H1 (cell line): ENCODE measurements at regions not wholly inside any gene's neighbourhood (a gene's known extent, or its start where the extent isn't known, plus 50 kb on each side); places are given as distances from the start of the nearest gene placed in this dataset.

Experiments
- KDM4A ChIP-seq: IDR thresholded peaks from one replicate; pipeline ENCODE4 v1.7.1; 2012; ENCODE audit warnings: low read depth, mild to moderate bottlenecking, moderate library complexity, low read length, inconsistent platforms; ENCODE audit not compliant: severe bottlenecking
- KDM5A ChIP-seq: fragments of 200-600 bp; IDR thresholded peaks from 2 replicates; pipeline ENCODE4 v1.7.1; 2012; ENCODE audit warnings: mild to moderate bottlenecking, low read length, inconsistent platforms, mixed read lengths
- NANOG ChIP-seq: IDR thresholded peaks from 2 replicates; pipeline ENCODE4 v1.6.1; 2011; ENCODE audit warnings: low read length, low read depth, mild to moderate bottlenecking, inconsistent platforms; ENCODE audit not compliant: insufficient read depth, poor library complexity, severe bottlenecking
- SAP30 ChIP-seq: fragments of 300-600 bp; sonication (generic); IDR thresholded peaks from 2 replicates; pipeline ENCODE4 v1.7.1; 2012; ENCODE audit warnings: low read length, moderate library complexity, mild to moderate bottlenecking, inconsistent platforms; ENCODE audit not compliant: insufficient read depth, insufficient replicate concordance
- TAF1 ChIP-seq: IDR thresholded peaks from 2 replicates; pipeline ENCODE4 v1.6.1; 2011; ENCODE audit warnings: mild to moderate bottlenecking, low read depth, low read length

GRCh38 chr14:89731396-89731933, 223.1 kb downstream of the EFCAB11 start (continued):
- TF ChIP-seq SAP30 (no peak), TAF1 (no peak), NANOG (no peak), KDM5A (no peak), KDM4A (no peak)
